Endothelial cell (in vitro differentiated cells): ENCODE measurements at regions not wholly inside any gene's neighbourhood (a gene's known extent, or its start where the extent isn't known, plus 50 kb on each side); places are given as distances from the start of the nearest gene placed in this dataset.

Experiments
- DNase-seq: peaks from one replicate; pipeline ENCODE4 v3.0.0; 2021; ENCODE audit warnings: low spot score
- H3K27ac Mint-ChIP-seq: one replicate; pipeline ENCODE4 v1.8.0; 2021; ENCODE audit warnings: mixed read lengths, inconsistent platforms; ENCODE audit not compliant: unreplicated experiment
- H3K27me3 Mint-ChIP-seq: one replicate; pipeline ENCODE4 v1.8.0; 2021; ENCODE audit warnings: mild to moderate bottlenecking, moderate library complexity, mixed read lengths, inconsistent platforms; ENCODE audit not compliant: unreplicated experiment
- H3K36me3 Mint-ChIP-seq: one replicate; pipeline ENCODE4 v1.8.0; 2021; ENCODE audit warnings: mild to moderate bottlenecking, low read depth, mixed read lengths, inconsistent platforms; ENCODE audit not compliant: unreplicated experiment
- H3K4me1 Mint-ChIP-seq: one replicate; pipeline ENCODE4 v1.8.0; 2021; ENCODE audit warnings: mild to moderate bottlenecking, mixed read lengths, inconsistent platforms; ENCODE audit not compliant: unreplicated experiment
- H3K4me3 Mint-ChIP-seq: one replicate; pipeline ENCODE4 v1.8.0; 2021; ENCODE audit warnings: mild to moderate bottlenecking, mixed read lengths, inconsistent platforms; ENCODE audit not compliant: unreplicated experiment
- H3K9me3 Mint-ChIP-seq: one replicate; pipeline ENCODE4 v1.8.0; 2021; ENCODE audit warnings: mixed read lengths, inconsistent platforms; ENCODE audit not compliant: unreplicated experiment
- CTCF ChIP-seq: fragments of 200-600 bp; sonication (generic); IDR thresholded peaks from one replicate; pipeline ENCODE4 v1.5.0; 2021; ENCODE audit warnings: antibody characterized with exemption; ENCODE audit not compliant: unreplicated experiment

DNA sequence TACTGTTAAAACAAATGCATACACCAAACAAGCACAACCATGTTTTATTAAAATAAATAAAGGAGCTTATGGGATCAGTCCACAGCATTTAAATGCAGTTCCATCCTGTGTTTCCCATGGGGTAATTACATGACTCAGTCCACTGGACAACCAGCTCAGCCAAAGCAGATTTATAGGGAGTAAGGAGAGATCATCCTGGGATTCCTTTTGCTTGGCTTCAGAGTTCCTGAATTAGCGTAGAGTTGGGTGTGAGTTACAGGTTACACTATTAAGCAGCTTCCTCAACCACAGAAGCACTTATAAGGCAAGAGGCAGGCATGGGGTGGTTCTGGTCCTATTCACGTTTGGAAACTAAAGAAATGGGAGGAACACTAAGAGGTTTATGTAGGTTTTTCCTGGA lies 381.1 kb upstream of the ACTBL2 start:
- Mint-ChIP-seq H3K4me3 (no peak overlapping the region), H3K27me3 (no peaks in the 10 kb centered on the region), H3K4me1 (no peaks in the 10 kb centered on the region), H3K27ac (no peak overlapping the region), H3K36me3 (no peaks in the 10 kb centered on the region), H3K9me3 (no peaks in the 10 kb centered on the region)
- no peak for DNase-seq
- no peak for TF ChIP-seq CTCF

- Mint-ChIP-seq H3K4me3 (no peak overlapping the region), H3K27ac (no peak overlapping the region), H3K4me1 (no peaks in the 10 kb centered on the region), H3K36me3 (no peaks in the 10 kb centered on the region), H3K27me3 (no peaks in the 10 kb centered on the region), H3K9me3 (no peaks in the 10 kb centered on the region)
- no peak for TF ChIP-seq CTCF
- DNase-seq = no peak
These were observed 380.3 kb upstream of the ACTBL2 start for GRCh38 chr5:57862942-57863341.

- Mint-ChIP-seq H3K27ac (no peak overlapping the region), H3K4me1 (no peaks in the 10 kb centered on the region), H3K4me3 (no peak overlapping the region), H3K36me3 (no peaks in the 10 kb centered on the region), H3K27me3 (no peaks in the 10 kb centered on the region), H3K9me3 (no peaks in the 10 kb centered on the region)
- DNase-seq = no peak
- TF ChIP-seq CTCF = no peak
These were observed 379.9 kb upstream of the ACTBL2 start for GRCh38 chr5:57862471-57862911.

DNA sequence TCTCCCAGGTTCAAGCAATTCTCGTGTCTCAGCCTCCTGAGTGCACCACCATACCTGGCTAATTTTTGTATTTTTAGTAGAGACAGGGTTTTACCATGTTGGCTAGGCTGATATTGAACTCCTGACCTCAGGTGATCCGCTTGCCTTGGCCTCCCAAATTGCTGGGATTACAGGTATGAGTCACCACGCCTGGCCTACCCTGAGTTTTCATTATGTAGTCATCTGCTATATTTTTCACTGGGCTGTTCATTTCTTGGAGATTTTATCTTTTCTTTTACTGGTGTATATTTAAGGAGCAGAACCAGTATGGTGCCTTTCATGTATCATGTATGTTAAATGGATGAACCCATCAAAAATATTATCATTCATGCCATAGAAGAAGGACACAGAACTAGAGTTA lies 377.0 kb upstream of the ACTBL2 start:
- H3K27ac Mint-ChIP-seq = no peak overlapping the region
- no peak overlapping the region for H3K4me3 Mint-ChIP-seq
- no peaks in the 10 kb centered on the region for H3K27me3 Mint-ChIP-seq
- no peak for DNase-seq
- no peak for TF ChIP-seq CTCF
- peaks cover under 1% of the 10 kb centered on the region for H3K4me1 Mint-ChIP-seq
- no peaks in the 10 kb centered on the region for H3K36me3 Mint-ChIP-seq
- H3K9me3 Mint-ChIP-seq = no peaks in the 10 kb centered on the region

DNA sequence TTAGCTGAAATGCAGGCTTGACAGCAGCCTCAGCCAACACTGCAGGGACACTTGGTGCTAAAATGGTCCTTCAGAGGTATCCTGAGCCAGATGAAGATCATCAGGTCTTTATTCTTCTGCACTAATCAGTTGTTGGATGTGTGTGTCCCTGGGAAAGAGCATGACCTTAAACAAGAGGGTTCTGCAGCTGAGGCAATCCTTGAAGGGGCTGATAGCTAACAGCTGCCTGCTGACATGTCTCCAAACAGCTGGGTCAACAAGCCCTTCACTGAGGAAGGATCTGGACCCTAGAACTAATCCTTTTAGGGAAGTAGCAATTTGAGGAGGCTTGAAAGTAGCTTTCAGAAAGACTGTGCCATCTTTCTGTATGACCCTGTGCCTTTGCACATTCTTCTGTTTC lies 376.3 kb upstream of the ACTBL2 start:
- Mint-ChIP-seq H3K4me1 (peaks cover 6% of the 10 kb centered on the region), H3K9me3 (no peaks in the 10 kb centered on the region), H3K4me3 (no peak overlapping the region), H3K27ac (no peak overlapping the region), H3K36me3 (no peaks in the 10 kb centered on the region), H3K27me3 (no peaks in the 10 kb centered on the region)
- DNase-seq = no peak
- no peak for TF ChIP-seq CTCF
